Activated T-helper 1 cell treated with Interleukin-2 at 50 U/mL for 16 hours (primary cell): ENCODE measurements at regions not wholly inside any gene's neighbourhood (a gene's known extent, or its start where the extent isn't known, plus 50 kb on each side); places are given as distances from the start of the nearest gene placed in this dataset.

Source experiments
- DNase-seq: peaks from one replicate; pipeline ENCODE4 v3.0.0-alpha.2; 2020; ENCODE audit warnings: low read depth

DNA sequence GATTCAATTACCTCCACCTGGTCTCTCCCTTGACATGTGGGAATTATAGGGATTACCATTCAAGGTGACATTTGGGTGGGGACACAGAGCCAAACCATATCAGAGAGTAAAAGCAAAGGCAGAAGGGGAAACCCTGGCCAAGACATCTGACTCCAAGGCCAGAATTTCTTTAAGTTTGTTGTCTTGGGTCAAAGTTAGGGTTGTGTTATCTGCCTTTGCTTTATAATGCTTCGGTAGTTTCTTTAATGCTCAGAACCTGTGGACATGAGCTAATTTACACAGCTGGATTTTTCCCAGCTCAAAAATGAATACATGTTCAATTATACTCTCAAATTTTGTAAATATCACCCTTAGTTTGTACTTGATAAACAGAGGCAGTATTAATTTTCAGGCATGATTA is 1074.4 kb downstream of the ADGRL2 start:
- no peak for DNase-seq

GRCh38 chr1:82874041-82874440 is 1073.3 kb downstream of the ADGRL2 start:
- no peak for DNase-seq

DNA sequence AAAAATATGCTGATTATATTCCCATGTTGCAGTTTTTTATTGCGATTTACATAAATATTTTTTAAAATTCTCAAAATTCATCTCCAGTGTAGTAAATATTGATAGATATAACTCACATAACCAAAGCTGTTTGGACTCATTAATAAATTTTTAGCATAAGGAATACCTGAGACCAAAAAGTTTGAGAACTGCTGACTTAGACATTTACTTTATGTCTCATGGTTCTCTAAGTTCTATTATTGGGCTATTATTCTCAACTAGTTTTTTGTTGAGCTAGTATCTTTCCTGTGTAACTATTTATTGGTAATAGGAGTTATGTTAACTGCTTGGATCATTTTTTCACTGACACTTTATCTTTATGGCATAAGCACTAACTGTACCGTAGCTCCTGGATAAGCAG is 1069.6 kb downstream of the ADGRL2 start:
- DNase-seq: no peak

DNA sequence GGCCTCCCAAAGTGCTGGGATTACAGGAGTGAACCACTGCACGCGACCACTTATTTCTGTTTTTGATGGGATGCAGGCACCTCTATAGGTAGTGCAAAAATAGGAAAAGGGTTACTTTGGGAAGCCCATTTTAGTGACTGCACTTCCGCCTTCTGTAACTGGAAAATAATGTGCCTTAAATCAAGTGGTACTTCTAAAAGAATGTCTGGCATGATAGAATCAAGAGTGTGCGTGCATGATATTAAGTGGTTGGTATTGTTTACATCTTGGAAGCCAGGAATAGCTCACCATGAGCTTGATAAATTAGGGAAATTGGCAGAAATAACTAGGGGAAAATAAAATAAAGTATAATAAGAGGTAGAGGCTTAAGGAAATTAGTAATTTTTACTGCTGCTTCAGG is 1067.0 kb downstream of the ADGRL2 start:
- DNase-seq: no peak

DNA sequence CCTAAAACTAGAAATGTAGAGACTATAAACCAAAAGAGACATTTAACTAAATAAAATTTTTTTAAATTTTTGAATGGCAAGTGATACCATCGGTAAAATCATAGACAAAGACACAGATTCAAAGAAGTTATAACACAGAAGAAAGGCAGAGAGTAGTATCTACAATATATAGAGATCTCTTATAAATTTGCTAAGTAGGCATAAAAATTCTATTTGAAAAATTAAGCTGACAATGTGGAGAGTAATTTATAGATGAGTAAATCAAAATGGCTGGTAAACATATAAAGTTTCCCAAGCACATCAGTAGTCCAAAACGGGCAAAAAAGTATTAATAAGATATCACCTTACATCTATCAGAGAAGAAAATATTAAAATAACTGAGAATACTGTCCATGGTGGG is 1061.0 kb downstream of the ADGRL2 start:
- no peak for DNase-seq

DNA sequence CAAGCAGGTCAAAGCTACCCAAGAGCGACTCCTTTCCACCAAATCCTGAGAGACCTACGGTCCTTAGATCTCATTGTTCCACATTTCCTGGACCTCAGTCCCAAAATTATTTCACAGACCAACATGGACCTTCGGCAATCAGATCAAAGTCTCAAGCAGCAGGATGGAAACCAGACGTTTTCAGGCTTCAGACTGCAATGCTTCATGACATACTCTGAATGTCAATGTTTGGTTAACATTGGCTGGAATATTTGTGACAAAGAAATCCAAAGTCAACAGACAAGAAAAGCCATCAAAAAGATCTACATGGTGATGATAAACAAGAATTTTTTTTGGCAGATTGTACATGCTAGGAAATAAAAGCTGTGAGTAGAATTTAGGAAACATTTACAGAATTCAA is 1057.3 kb downstream of the ADGRL2 start:
- DNase-seq: no peak

DNA sequence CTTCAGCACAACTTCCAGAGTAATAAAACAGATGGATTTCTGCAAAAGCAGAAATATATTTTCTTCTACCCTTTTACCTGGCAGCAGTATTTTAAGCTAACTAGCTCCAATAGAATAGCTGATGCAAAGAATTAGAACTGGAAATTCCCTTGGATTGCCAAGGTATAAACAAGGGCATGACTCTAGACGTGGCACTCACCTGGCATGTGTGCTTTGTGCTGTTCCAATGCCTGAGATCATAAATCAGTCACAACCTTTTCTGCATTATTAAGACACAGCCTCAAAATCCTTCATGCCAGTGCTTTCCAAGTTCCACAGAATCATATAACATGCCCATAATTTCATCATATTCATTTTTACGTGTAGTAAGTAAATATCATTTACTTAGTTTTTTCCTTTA is 1048.7 kb downstream of the ADGRL2 start:
- DNase-seq: no peak

- no peak for DNase-seq
Measured at GRCh38 chr1:82848043-82848442, 1047.3 kb downstream of the ADGRL2 start.

DNA sequence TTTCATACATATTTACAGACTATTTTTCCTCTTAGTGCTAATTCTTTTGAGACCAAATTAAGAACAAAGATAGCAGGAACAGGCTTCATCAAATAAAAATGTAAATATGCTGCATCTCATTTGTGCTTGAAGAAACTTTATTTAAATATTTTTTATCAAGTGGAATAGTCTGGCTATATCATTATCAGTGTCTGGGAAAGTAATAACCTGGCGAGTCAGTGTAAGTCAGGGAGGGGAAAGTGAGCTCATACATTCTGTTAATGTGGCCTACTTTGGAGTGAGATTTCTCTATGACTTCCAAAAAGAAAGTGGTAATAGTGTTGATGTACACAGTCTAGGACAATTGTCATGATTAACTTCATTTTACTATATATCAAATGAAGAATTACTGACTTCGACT is 1045.1 kb downstream of the ADGRL2 start:
- no peak for DNase-seq

DNA sequence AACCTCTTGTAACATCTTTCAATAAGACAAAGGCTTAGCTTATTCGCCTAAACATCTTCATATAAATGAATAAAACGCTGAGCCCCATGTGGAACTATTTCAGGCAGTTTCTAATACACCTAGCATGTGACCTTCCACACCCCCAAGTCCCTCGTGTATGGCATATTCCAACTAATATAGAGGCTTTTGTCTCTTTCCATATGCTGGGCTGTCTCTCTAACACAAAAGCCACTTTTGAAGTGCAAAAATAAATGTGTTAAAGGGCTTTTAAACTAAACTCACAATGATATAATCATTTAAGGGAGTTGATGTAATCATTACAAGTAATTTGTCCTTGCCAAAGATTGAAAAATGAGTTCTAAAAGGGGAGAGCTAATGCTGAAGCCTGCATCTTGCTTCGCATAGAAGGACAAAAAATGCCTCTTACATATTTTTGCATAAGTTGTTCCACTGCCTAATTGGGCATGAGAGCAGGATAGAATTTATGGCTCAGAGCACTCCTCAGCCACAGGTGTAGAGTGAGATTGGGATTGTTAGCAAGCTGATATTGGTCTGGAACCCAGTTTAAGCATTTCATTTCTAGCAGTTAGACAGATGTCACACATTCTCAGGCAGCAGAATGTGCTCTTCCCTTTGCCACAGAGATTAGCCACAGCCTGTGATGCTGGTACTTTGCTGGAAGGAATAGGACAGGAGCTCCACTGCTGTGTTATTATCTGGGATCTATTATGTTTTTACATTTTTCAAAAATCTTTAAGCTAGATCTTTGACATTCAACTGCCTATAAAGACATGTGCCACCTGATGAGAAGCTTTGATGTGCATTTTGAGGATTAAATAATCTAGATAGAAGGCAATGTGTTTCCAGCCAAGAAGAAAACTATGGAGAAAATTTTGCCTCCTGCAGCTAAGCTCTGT is 1044.4 kb downstream of the ADGRL2 start:
- DNase-seq: no peak

DNA sequence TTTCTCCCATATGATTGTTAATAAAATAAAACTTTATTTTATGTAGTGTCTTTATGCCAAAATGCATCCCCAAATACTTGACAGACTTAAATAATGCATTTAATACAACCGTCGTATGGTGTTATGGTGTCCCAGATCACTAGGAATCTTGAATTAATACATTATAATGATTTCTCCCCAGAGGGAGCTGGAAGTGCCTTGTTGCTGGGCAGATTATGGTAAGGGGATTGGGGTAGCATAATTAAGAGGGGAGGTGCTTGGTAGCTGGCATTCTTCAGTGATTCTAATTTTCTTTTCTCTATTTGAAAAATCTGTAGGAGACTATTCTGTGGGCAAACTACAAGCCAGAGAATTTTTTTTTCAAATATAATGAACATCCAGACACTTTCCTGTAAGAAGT is 1043.7 kb downstream of the ADGRL2 start:
- no peak for DNase-seq

DNA sequence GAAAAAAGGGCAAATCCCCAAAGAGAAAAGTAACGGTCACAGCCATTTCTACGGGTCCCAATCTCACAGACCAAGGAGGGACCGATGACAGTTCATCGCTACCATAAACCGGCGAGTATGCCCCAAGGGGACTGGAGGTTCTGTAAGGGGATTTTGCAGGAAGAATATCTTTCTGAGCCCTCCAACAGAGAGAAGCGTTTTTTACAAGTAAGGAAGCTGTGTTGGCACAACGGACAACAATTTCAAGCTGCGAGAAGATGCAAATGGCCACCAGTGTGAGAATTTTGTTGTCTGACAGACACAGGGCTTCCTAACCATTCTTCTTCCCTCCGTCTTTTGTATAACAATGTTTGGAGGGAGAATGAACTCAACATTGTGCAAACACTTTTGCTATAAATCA is 1043.1 kb downstream of the ADGRL2 start:
- DNase-seq: no peak

DNA sequence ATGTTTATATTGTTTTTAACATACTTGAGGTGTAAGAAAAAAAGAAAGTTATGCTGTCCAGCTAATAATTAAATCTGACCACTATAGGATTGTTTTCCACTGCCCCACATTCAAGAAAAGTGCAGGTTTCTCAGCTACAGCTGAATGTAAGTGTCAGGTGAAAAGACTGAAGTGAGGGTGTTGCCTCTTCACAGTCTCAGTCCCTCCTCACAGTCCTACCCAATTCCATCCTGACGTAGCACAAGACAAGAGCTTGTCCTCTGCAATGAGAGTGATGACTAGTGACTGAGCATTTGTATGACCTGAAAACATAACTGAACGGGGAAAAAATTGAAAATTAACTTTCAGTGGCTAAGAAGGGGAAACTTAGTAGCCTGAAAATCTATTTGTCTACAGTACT is 1039.5 kb downstream of the ADGRL2 start:
- no peak for DNase-seq

DNA sequence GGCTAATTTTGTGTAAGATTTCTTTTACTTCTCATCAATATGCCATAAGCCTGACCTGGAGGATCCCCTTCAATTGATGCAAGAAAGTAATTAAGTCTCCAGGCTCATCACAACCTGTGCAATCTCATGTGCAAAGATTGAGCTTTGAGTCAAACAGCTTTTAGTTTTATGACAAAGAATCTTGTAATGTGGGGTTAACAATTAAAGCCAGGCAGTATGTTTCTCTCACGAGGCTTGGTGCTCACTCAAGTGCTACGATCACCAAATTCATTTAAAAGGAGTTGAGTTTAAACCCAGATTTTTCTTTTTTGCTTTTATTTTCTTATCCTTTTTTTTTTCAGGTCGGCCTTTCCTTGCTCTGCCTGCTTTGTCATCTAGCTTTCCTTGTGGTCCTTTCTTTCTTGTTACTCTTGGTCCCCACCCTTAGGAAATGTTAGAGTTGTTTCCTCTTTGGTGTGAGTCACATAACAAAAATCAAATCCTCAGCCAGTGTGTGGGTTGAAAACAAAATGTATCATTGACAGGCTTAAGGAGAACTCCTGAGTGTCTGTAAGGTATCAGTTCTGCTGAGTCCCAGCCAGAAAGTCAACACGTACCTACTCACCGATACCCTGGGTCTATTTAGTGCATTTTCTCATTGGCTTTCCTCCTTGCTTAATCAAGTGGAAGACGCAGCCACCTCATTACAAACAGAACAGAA is 1037.2 kb downstream of the ADGRL2 start:
- no peak for DNase-seq

GRCh38 chr1:82836973-82837680 is 1036.4 kb downstream of the ADGRL2 start:
- no peak for DNase-seq

DNA sequence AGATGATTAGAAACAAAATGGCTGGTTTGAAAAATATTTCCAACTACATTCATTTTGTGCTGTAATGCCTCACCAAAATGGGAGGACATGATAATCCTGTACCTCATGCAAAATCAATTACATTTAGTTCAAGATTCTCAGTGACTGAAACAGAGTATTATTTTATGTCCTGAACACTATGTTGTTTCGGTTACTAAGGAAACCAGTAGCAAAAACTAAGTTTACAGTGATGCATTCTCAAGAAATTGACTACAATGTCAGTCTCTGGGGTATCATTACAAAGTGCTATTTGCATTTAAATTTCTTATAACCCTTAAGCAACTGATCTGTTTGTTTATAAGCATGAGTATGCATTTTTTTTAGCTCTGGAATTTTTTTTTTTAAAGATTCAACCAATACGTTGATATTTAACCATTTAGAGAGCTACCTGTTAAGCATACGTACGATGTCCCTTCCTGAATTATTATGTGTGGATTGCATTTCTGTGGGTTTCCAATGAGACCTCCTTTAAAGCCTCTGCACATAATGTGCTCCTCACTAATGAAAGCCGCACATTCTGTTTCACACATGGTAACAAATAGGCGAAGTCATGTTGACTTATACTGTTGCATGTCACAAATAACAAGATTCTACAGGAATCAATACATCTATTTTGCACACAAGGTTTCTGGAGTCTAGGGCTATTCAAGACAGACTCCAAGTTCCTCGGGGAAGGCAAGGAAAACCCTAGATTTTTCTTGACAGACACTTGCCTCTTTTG is 1035.7 kb downstream of the ADGRL2 start:
- DNase-seq: no peak

DNA sequence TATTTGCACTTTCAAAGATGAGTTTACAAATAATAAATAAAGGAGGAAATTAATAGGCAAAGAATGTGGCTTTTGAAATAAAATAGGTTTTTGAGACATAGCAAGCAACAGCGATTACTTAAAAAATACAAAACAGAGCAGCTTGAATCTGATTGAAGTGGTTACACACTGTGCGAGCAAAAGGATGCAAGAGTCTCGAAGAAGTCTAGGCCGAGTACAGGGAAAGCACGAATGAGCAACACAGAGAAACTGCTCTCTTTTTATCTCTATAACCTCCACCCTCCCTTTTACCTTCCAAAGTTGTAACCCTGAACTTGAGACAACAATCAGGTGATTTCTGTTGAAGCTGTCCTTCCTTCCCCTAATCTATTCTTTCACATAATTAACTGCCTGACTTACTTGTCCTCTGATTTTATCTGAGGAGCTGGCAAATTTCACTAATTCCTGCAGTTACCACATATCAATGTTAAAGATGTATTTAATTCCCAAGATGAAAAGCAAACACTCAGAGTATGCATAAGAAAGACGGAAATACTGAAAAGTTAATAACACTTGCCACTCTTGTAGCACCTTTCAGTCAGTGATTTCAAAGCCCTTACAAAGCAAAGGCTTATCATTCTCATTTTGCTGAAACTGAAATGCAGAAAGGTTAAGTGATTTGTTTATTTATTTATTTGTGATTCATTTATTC is 1030.1 kb downstream of the ADGRL2 start:
- no peak for DNase-seq

- DNase-seq: no peak
Measured at GRCh38 chr1:82829527-82829926, 1028.8 kb downstream of the ADGRL2 start.

DNA sequence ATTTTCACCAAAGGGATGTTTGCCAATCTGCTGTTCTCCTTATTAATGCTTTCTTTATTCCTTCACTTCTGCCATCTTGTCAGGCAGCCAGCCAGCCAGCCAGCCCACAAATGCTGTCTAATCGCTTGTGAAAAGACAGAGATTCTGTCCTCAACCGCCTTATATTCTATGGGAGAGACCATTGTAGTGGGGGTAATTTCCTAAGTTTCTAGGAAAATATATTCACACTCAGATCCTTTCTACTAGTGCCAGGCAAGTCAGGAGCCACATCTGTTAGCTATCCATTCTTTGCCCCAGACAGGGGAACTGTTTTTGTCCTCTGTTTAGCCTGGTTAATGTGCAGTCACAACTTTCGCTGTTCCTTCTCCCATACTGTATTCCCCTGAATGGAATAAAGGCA is 1023.1 kb downstream of the ADGRL2 start:
- no peak for DNase-seq

DNA sequence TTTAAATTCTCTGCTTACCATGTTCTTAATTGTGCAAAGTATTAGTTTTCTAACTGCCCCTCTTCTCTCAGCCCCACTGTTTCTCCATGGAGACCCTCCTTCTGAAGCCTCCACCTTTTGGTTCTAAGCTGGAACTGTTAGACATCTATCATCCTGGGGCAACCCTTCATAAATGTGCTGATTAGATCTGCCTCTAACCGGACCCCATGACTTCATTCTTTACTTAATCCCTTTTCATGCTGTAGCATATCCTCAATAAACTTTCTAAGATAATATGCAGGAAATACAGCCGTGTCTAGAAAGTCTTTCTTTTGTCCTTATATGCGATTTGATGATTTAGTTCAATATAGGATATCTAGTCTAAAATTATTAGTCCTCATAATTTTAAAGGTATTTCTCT is 1020.1 kb downstream of the ADGRL2 start:
- no peak for DNase-seq

DNA sequence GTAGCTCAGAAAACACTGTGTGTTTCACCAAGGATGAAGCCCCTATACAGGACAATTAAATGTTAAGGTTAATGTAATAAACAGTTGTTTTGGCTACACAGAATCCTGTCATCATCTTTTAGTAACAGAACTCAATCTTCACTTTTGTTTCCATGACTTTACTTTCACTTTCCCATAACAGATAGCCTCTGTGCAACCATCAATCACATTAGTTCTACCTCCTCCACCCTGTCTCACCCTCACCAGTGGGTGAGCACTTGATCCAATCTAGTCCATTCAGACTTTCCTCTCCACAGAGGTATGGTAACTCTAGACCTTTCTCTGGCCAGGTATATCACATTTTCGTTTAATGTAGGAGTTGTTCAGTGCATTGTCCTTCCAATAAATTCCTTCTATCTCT is 1018.5 kb downstream of the ADGRL2 start:
- no peak for DNase-seq

- DNase-seq: no peak
Measured at GRCh38 chr1:82818586-82818985, 1017.9 kb downstream of the ADGRL2 start.
